ENCODE measurements at regions not wholly inside any gene's neighbourhood (a gene's known extent, or its start where the extent isn't known, plus 50 kb on each side); places are given as distances from the start of the nearest gene placed in this dataset.
A peak's percentile ranks its signal among the peaks of the same experiment; 100 is the strongest.

DNA sequence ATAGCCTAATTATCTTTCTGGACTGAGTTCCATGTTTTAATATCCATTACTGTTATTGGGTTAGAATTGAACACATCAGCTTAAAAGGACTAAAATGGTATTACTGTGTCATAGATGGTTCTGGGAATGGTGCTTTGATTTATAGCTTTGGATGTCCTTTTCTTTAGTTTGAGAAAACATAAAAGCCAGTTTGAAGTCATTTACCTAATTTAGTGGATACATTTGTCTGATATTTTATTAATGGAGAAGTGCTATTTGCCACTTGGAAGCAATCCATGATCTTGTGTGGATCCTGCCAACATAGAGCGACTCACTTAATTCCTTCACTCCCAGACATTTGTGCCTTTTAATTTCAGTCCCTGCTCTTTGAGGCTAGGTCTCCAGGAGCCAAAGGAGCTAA lies 212.4 kb upstream of the PACRGL start:
- no peak for DNase-seq (ENCODE audit: low spot score)
- intact Hi-C loops (cut with DNase I) = no loop called here
- no peak for ATAC-seq

DNA sequence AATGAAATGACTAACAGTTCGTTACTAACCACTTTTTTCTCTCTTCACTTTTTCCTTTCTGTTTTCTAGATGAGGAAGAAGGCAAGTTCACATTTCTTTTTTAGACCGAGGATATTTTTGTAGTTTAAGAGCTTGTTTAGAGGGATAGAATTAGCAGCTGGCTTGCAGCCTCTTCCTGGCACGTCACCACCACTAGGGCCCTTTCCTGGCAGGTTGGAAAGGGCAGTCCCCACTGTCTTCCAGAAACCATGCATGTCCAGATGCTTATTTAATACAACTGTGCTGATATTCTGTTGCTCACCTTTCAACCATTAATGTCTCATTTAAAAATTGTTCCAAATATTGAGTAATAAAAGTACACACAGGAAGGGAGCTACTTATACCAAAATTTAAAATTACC lies 209.5 kb upstream of the PACRGL start:
- ATAC-seq (no peak), DNase-seq (ENCODE audit: low spot score) (no peak)
- intact Hi-C loops (cut with DNase I) = no loop called here

DNA sequence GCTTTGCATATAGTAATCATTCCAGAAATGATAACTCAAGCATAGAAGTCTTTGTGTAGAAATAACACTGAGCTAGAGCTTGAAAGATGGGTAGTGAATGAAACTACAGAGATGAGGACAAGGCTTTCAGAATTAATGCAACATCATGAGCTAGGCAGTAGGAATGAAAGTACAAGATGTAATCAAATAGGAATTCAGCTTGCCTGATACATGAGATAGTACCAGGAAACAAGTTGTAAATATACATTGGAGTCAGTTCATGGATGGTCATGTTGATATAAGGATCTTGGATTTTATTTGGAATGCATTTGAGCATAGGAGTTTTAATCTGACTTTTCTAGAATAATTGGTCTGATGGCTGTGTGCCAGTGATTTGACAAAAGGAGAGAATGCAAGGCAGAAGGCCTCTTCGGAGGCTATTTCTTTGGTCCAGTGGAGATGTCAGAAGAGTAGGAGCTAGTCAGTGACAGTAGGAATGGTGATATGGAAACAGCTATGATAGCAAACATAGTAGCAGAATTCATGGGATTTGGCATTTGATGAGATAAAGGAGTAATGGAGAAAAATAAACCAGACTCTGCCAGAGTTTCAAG lies 206.4 kb upstream of the PACRGL start:
- ATAC-seq (no peak), DNase-seq (ENCODE audit: low spot score) (no peak)
- intact Hi-C loops (cut with DNase I) = no loop called here

DNA sequence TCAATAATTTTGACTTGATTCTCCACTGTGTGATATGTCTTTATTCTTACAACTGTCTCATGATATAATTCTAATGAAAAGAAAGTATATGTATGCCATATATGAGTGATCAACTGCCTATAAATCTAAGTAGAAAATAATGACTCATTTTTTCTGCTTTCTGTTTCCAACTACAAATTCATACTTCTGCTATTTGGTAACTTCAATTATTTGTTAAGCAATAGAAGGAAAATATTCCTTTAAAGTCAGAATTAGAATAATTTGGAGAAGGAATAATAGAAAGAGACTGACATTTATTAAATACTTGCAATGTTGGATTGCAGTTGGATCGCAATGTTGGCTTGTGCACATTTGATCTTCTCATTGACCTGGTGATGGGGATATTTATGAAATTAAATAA lies 204.2 kb upstream of the PACRGL start:
- intact Hi-C loops (cut with DNase I) = no loop called here
- no peak for DNase-seq (ENCODE audit: low spot score)
- ATAC-seq = no peak

DNA sequence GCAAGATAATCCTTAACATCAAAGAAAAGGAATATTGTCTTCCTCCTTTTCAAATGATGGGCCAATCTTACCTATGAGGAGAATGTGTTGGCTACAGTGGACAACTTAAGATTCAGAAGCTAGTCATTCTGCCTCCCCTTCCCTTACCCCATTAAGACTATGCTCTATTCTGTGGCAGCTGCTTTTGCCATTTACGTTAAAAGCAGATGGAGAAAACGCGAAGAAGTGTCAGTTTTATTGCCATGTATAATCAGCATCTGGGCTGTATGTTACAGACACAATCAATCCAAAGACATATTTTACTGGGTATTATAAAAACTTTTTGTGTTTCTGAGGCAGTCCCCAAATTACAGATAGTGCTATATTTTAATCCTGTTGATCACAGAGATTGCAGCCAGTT lies 196.1 kb upstream of the PACRGL start:
- DNase-seq (ENCODE audit: low spot score) = no peak
- no peak for ATAC-seq
- intact Hi-C loops (cut with DNase I) = no loop called here

DNA sequence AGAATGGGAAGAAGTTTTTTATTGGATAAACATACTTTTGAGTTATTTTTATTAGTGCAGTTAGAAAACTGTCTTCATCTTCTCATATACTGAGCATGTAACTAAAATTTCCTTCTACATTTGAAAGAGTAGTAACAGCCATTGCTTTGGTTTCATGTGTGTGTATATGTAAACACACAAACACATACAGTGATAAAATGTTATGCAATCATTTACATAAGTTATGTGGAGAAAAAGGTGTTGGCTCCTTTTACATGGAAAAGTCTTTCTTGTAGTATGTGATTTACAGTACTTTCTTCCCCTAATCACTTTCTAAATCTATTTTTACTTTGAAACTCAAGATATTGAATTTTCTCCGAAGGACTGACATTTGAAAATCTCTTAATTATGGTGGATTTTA lies 194.3 kb upstream of the PACRGL start:
- no peak for DNase-seq (ENCODE audit: low spot score)
- no peak for ATAC-seq
- intact Hi-C loops (cut with DNase I) = no loop called here

DNA sequence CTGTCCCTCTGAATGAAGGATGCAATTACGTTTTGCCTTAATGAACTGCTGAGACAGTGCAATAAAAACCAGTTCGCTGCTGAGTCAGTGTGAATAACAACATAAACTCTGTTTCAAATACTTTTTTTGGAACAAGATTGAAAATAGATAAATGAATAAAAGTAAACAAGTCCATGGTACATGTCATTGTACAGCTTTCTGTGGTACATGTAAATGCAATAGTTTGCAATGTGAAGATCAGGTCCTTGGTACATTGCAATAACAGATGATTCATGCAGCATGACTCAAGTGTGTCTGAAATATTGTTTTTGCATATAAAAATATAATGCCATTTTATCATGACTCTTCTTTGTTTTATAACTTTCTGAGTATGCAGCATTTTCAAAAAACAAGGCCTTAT lies 193.4 kb upstream of the PACRGL start:
- intact Hi-C loops (cut with DNase I) = no loop called here
- DNase-seq (ENCODE audit: low spot score) = no peak
- ATAC-seq = no peak

DNA sequence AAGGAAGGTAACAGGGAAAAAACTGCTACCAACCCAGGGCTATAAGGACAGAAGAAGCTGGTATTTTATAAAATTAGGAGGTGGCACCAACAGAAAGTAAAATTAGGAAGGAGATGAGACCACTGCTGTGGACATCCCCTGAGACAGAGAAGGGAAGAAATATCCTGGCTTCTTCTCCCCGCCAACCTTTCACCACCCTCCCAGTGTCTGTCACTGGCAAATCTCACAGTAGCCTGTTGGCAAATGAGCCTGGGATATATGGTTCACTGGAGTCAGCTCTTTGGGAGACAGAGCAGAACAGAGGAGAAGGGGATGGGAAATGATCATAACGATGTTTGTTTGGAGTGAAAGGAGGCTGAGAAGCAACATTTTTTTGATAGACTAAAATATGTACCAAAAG lies 190.9 kb upstream of the PACRGL start:
- no peak for DNase-seq (ENCODE audit: low spot score)
- no peak for ATAC-seq
- intact Hi-C loops (cut with DNase I) = no loop called here

DNA sequence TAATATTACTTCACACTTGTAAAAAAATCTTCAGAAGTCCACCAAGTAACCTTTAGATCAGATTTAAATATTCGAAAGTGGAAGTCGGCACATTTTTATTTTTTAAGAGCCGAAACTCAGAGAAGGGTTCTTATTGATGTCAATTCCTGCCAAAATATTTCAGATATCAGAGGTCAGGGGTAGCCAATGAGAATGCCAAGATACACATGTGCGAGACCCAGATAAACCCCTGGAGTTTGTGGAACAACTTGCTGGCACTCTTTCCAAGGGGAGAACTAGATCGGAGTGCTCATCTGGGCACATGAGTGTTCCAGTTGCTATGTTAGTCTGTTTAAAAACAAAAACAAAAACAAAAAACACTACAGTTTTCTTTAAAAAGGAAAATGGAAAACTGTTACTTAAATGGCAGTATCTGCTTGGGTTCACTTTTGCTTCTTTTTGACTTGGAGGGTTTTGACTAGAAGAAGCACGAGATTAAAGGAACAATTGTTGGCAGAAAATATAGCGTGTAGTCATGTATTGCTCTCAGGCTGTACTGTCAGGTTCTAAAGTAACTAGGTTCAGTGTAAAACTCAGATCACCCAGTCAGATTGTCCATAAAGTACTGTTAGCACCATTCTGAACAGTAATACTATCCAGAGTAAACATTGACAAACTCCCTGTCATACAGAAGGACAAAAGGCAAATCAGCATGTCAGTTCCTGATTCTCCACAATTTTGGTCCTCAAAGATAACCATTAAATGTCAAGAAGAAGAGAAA lies 188.0 kb upstream of the PACRGL start:
- ATAC-seq = peak; percentile 17
- intact Hi-C loops (cut with DNase I) = no loop called here
- no peak for DNase-seq (ENCODE audit: low spot score)

DNA sequence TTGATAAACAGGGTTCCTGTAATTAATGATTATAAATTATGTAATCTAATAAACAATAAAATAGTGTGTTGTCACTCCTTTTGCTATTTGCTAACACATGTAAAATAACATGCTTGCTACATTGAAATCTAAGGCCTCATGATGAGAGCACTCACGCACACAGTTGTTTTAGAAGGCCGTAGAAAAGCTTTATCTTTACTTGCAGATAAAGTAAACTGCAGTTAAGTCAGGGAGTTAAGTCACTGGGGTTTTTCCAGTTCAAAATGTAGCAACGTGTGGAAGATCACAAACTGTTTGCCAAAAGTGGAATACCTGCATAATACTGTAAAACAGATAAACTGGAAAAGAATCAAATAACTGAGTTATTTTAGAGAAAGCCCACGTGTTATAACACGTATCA lies 187.3 kb upstream of the PACRGL start:
- ATAC-seq = no peak
- DNase-seq (ENCODE audit: low spot score) = no peak
- intact Hi-C loops (cut with DNase I) = no loop called here

DNA sequence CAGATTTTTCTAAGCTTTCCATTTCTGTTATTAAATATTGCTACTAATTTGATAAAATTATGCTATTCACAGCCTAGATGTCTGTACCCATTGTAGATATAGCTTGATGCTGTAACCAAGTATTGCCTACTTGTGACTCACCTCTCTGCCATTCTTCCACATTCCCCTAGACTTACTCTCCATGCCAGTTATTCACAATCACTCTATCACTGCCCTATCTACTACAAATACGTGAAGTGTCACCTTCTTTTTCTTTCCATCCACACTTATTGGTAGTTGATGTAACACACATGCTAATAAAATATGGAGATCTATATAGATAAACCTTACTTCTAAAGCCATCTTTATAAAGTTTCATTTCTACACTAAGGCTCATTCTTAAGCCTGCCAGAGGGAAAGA lies 179.4 kb upstream of the PACRGL start:
- no peak for ATAC-seq
- intact Hi-C loops (cut with DNase I) = no loop called here

DNA sequence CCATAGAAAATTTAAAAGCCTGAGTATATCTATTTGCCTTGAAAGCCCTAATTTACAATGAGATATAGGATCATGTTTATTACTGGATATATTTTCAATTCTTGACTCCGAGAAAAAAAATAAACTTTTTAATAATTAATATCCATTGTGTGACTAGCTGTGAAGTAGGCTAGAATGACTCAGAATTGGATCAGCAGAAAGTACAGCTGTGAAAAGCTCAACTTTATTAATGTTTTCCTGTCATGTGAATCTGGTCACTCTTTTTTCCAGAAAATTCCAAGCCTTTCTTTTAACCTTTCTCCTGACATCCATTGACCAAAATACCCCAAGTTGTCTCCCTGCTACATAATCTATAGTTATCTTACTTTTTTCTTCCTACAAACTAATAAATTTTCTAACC lies 171.8 kb upstream of the PACRGL start:
- DNase-seq (ENCODE audit: low spot score) (no peak), ATAC-seq (no peak)
- intact Hi-C loops (cut with DNase I) = no loop called here

More for the DNA sequence above, 179.4 kb upstream of the PACRGL start:
- DNase-seq (ENCODE audit: low spot score) = no peak

DNA sequence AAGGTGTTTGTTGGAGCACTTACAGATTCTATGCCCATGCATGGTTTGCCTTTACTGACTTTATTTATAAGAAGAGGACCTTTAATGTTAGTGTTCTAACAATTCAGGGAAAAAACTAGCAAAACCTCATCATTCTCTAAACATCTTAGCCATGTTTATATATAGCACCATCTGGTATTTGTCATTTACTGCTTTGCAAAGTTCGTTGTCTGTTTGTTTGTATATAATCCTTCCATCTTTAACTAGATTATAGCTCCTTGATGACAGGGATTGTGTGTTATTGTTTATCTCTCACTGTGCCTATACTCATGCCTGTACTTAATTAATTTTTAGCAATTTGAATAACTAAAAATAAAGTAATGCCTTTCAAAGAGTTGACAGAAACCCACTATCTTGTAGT lies 170.6 kb upstream of the PACRGL start:
- intact Hi-C loops (cut with DNase I) = no loop called here
- DNase-seq (ENCODE audit: low spot score) (no peak), ATAC-seq (no peak)

DNA sequence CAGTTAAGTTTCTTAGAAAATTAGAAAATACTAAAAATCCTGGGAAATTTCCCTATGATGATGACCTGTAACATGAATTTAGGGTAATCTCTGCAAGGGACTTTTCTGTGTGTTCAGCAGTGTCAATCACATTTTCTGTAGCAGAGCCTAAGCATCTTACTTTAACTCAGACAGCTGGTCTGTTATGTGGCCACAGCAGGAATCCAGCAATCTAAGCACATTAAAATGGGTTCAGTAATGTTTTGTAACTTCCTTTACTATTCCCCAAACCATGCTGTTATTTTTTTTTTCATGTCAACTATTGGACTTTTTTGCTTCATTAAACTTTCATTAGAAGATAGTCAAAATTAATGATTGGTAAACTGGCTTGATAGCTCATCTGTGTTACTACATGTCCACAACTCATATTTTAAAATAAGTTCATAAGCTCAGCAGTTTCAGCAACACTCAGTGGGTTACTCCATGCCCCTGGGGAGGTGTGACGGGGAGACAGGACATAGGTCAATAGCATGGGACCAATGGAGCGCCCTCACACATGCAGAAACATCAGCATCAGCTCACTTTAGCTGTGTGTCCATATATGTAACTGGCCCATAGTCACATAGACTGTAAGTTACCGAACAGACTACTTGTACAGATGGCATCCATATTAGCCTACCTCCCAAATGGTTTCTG lies 168.0 kb upstream of the PACRGL start:
- intact Hi-C loops (cut with DNase I) = no loop called here
- ATAC-seq (no peak), DNase-seq (ENCODE audit: low spot score) (no peak)

DNA sequence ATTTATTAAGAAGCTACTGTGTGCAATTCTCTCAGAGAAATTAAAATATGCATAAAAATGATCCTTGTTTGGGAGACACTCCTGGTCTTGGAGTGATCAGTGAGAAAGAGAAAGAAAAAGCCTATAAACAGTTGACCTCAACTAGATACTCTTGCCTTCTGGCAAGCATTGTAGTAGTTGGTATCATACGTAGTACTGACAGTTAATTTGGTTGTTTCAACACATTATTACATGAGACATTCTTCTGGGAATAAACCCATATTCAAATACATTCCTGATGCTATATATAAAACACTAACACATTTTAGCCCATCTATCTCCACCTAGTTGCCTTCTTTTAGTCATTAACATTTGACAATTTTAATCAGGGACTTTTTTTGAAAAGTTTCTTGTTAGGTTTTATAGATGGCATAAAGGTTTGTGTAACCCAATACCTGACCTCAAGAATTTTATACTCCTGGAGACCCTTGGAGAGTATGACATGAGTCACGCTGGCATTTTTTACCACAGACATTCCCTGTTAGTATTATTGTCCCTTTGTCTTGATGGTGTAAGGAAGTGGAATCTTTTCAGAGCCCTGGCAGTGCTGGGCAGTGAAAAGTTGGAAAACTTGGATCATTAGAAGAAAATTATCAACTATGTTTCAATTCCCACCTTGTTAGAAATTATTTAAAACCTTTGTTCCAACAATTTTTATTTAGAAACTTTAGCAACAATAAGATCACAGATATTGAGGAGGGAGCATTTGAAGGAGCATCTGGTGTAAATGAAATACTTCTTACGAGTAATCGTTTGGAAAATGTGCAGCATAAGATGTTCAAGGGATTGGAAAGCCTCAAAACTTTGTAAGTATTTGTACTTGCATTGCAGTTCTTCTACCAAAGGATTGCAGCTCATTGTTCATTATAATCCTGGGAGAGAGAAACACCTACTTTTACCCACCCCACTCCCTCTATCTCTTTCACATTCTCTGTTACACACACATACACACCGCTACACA lies 167.1 kb upstream of the PACRGL start:
- ATAC-seq (no peak), DNase-seq (ENCODE audit: low spot score) (no peak)
- intact Hi-C loops (cut with DNase I) = no loop called here

DNA sequence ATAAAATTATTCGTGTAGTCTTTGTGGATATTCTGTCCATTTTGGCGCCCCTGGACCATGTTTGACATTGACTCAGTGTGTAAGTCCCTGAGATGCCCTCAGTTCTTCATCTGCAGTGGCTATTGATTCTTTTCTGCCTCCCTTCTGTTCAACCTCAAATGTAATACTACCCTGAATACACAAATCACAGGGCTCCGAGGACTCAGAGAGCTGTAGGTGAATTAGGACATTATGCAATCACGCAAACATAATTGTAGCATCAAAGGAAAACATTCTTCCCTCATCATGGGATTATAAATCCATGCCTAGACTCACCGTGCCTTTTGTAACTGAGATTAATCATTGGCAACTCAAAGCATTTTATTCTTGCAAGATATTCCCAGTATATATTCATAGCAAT lies 161.4 kb upstream of the PACRGL start:
- intact Hi-C loops (cut with DNase I) = no loop called here
- DNase-seq (ENCODE audit: low spot score) (no peak), ATAC-seq (no peak)

DNA sequence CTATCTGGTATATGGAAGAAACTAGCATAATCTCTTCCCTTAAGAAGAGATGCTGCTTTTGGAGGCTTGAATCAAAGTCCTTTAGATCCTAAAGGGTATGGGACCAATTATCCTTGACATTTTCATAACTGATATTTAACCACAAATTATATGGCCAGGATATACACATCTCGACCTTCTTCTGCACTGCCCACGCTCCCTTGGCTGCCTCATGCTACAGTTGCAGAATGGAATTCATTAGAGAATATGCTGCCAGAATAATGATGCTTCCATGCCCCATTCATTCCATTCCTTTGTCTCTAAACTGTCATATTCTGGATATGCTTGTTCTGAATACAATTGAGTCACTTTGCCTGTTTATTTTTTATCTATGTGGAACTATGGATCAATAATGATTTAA lies 157.1 kb upstream of the PACRGL start:
- ATAC-seq = no peak
- intact Hi-C loops (cut with DNase I) = no loop called here

DNA sequence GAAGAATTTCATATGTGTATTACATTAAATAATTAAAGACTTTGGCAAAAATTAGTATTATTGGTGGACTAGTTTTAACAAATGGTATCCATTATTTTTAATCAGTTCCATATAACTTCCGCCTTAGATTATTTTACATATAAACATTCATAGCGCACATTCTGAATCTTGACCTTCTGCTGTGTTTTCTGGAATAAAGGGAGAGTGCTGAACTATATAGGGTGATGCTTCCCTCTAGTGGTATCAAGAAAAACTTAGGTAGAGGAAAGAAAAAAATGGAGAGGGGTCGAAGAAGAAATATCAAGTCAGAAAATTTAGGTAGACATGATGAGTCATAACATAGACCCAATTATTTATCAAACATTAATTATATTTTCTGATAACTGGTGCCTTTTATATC lies 155.6 kb upstream of the PACRGL start:
- peak; percentile 65 for ATAC-seq
- DNase-seq (ENCODE audit: low spot score) = no peak

More for the DNA sequence above, 157.1 kb upstream of the PACRGL start:
- DNase-seq (ENCODE audit: low spot score) = no peak

DNA sequence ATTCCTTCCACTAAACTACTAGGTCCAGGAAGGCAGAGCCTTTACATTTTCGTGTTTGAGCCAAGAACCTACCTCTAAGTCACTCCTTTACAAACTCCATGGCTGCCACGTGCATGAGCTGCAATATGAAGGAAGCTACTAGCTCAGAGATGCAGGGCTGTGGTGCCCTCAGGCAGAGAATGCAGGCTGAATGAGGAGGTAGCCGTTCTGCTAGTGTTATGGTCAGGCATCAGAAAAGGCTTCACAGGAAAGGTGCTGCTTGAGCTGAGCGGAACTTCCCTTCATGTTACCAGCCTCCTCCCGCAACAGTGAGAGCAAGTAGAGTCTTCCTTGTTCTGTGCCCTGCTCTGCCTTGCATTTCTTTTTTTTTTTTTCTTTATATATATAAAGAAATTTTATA lies 148.3 kb upstream of the PACRGL start:
- intact Hi-C loops (cut with DNase I) = no loop called here
- ATAC-seq = no peak
- DNase-seq (ENCODE audit: low spot score) = no peak

More for the DNA sequence above, 155.6 kb upstream of the PACRGL start:
- intact Hi-C loops (cut with DNase I) = no loop called here
